HG02798 (cell line): ENCODE measurements at regions not wholly inside any gene's neighbourhood (a gene's known extent, or its start where the extent isn't known, plus 50 kb on each side); places are given as distances from the start of the nearest gene placed in this dataset.
"Not testable (repeated sequence)": the region's sequence is repeated elsewhere in the genome, so short reads cannot be mapped to it uniquely, and the experiment has no call there.

Experiments
- ATAC-seq: cut with Tn5 transposase; IDR thresholded peaks from one replicate; pipeline ENCODE4 v1.9.1; 2021; ENCODE audit warnings: mild to moderate bottlenecking; ENCODE audit not compliant: unreplicated experiment, poor library complexity

DNA sequence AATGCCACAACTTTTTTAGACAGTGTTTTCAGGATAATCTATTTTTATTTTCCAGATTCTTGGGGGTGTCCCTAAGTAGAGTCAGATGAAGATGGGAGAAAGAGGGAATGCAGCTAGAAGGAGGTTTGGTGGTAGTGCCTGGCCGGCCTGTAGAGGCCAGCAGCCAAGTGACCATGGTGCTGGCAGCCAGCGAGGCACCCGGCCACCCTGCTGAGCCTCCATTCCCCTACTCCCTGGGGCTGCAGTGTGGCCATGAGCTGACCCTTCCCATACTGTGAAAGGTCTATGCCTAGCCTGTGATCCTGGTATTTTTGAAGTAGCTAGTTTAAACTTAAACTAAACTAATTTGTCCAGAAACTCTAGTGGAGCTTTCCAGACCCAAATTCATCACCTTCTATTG lies 268.6 kb downstream of the CYRIA start:
- ATAC-seq = no peak

DNA sequence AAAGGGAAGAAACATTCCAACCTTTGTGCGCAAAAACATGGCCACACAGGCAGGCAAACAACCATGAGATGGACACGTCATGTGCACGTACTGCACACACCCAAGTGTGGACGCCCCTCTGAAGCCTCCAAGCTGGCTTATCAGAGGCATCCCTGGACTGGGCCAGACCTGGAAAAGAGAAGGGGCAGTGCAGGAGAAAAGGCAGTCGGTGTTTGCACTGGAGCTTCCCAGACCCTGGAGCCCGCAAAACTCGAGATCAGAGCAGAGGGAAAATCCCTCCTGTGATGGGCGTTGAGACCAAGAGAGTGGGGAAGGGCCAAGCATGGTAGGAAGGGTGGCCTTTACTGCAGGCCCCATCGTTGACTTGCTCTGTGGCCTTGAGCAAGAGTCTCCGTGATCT lies 269.5 kb downstream of the CYRIA start:
- no peak for ATAC-seq

DNA sequence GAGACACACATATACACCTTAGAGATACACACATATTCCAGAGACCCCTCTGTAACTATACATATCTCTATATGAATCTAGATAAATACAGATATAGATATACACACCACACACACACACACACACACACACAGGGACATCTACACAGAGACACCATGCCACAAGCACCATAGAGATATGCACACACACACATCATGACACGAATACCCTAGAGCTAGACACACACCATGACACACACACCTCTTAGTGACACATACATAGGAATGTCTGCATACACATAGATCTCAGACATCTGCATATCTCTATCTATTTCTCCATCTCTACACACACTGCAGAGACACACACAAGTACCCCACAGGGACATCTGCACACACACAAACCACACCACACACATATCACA lies 270.0 kb downstream of the CYRIA start:
- no peak for ATAC-seq

GRCh38 chr2:16394986-16395550 lies 270.6 kb downstream of the CYRIA start:
- ATAC-seq = no peak

DNA sequence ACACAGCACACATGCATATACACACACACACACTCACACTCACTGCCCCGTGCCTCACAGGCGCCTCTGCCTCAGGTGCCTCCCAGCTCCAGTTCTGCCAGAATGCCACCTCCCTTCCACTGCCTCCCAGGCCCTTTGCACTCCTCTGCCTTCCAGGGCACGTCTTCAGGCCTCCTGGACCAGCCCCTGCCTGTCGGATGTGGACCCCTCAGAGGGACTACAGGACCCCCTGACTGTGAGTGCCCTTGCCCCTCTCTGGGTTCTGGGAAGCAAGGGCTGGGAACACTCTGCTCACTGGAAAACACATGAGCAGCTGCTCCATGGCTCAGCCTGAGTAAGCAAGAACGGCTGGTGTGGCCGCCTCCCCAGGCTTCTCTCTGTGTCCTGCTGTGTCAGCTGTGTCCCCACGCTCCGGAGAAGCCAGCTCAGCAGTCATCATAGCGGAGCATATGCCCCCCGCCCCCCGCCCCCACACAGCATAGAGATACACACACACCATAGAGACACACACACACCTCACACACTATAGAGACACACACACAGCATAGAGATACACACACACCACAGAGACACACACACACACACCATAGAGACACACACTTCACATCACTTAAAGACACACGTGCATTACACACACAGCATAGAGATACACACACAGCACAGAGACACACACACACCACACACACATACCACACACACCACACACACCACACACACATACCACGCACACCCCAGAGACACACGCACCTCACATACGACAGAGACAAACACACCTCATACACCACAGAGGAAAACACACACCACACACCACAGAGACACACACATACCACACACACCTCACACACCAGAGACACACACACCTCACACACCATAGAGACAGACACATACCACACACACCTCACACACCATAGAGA lies 271.3 kb downstream of the CYRIA start:
- ATAC-seq = no peak

GRCh38 chr2:16393500-16394071 lies 272.0 kb downstream of the CYRIA start:
- no peak for ATAC-seq

DNA sequence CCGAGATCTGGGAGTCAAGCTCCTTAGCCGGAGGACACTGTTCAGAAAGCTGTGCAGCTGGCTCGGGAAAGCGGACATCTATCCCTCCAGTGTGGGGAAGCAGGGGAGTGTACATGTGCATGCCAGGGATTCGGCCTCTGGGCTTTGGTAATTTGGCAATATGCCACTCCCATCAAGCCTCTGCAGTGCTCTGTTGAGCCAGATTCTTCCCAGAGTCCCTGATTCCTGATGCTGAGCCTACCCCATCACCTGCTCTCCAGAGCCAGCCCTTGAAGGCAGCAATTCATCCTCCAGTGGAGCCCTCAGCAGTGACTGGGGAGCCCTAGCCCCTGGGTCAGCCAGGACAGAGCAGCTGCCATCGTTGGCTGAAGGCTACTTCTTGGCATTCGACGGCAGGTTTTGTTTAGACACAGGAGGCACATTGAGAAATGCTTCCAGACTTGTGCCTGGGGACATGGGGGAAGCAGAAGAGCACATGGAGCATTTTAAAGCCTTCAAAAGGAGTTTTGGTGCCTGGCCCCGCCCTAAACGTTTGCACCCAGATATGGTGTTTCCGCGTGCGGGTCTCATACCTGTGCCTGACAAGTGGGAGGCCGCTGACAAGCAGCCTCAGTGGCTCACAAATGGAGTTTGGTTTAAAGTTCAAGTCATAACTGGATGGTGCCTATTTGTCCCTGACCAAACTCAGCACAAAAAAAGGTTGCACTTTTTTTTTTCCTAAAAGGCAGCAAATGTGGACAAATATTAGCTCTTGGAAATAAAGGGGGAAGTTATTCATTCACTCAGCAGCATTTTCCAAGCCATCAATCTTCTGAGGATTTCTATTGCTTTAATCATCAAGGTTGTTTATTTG lies 272.8 kb downstream of the CYRIA start:
- ATAC-seq = no peak

- ATAC-seq = no peak
These were observed 273.6 kb downstream of the CYRIA start for GRCh38 chr2:16391986-16392385.

DNA sequence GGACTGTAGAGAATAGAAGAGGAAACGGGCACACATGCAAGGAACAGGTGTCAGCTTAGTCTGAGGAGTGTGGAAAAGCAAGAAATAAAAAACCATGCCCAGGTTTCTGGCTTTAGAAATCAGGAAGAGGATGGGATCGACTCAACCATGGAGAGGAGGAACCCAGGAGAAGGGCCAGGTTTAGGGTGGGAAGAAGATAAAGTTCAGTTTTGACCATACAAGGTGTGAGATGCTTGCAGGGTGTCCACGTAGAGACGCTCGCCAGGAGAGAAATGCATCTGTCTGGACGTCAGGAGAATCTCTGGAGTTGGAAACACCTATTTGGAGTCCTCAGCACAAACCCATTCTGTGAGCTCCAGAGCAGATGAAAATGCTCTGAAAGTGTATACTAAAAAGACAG lies 275.1 kb downstream of the CYRIA start:
- ATAC-seq = no peak

GRCh38 chr2:16389611-16390010 lies 276.0 kb downstream of the CYRIA start:
- no peak for ATAC-seq

- ATAC-seq = not testable (repeated sequence)
These were observed 277.3 kb downstream of the CYRIA start for GRCh38 chr2:16388199-16388830.

GRCh38 chr2:16387461-16387984 lies 278.1 kb downstream of the CYRIA start:
- no peak for ATAC-seq

DNA sequence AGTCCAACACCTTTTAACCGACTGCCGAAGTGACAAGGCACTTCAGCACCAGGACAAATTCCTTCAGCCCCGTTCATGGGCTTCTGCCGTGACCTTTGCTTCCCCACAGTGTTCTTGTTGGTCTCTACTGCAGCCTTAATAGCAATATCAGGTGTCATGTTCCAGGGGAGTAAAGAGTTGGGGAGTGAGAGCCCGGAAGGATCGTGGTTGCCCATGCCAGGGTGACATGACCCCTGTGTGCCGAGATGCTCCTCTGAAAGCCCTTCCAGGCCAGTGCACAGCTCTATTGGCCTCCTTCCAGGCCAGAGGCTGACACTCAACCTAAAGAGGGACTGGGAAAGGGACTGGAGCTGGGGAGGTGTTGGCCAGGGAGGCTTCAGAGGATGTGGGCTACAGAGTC lies 279.2 kb downstream of the CYRIA start:
- no peak for ATAC-seq

DNA sequence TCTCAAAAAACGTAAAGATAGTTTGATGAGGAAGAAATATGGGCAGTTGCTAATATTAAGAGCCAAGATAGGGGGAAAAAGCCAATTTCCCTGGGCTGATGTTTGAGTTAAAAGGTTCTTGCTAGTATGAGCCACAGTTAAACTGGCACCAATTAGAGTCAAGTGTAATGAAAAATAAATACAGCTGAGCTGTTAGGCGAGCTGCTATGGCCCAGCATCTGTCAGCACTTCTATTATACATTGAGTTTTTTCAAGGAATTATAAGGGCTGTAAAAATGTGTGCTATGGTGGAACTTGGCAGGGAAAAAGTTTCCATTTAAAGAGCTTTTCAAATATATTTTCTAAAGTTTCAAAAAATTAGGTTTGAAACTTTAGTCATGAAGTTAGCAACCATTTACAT lies 279.6 kb downstream of the CYRIA start:
- no peak for ATAC-seq

- no peak for ATAC-seq
These were observed 280.3 kb downstream of the CYRIA start for GRCh38 chr2:16385341-16385740.

DNA sequence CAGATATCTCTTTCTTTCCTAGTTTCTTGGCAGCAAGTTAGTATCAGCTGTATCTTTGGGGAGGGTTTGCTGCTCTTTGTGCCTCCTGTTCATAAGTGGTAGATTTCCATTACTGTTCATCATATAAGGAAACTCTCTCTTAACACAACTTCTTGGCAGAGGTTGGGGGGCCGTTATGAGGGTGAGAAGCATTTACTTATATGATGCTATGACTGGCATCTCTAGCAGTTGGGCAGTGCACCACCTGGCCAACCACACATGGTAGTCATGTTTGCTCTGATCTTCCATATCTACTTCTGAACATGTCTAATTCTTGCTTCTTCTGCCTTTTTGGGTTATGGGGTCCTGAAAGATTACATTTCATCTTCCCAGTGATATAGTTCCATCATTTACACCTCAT lies 282.2 kb downstream of the CYRIA start:
- ATAC-seq = no peak

DNA sequence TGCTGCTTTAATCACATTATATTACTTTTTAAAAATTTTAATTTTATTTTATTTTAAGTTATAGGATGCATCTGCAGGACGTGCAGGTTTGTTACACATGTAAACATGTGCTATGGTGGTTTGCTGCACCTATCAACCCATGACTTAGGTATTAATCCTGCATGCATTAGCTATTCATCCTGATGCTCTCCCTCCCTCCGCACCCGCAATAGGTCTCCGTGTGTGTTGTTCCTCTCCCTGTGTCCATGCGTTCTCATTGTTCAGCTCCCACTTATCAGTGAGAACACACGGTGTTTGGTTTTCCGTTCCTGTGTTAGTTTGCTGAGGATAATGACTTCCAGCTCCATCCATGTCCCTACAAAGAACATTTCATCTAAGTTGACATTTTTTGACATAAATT lies 283.2 kb downstream of the CYRIA start:
- ATAC-seq = no peak

GRCh38 chr2:16381511-16381910 lies 284.1 kb downstream of the CYRIA start:
- ATAC-seq = no peak

GRCh38 chr2:16379901-16380300 lies 285.7 kb downstream of the CYRIA start:
- not testable (repeated sequence) for ATAC-seq

DNA sequence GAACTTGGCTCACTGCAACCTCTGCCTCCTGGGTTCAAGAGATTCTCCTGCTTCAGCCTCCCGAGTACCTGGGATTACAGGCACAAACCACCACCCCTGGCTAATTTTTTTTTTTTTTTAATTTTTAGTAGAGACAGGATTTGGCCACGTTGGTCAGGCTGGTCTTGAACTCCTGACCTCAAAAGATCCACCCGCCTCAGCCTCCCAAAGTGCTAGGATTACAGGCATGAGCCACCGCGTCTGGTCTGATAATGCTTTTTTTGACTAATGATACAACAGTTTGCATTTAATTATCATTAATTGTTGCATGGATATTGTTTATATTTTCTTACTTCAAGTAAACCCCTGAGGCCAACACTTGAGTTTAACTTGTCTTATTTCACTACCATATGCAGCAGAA lies 286.6 kb downstream of the CYRIA start:
- ATAC-seq = not testable (repeated sequence)
